H9 (cell line): ENCODE measurements at regions not wholly inside any gene's neighbourhood (a gene's known extent, or its start where the extent isn't known, plus 50 kb on each side); places are given as distances from the start of the nearest gene placed in this dataset.

Experiments
- DNase-seq: peaks from one replicate; pipeline ENCODE4 v3.0.0-alpha.2; 2017
- H2AFZ ChIP-seq: one replicate; pipeline ENCODE4 v1.6.1; 2013; ENCODE audit warnings: mild to moderate bottlenecking, low read length, control low read depth, moderate library complexity
- H2AK5ac ChIP-seq: 2 replicates; pipeline ENCODE4 v1.6.1; 2013; ENCODE audit warnings: low read length, control low read depth, mixed read lengths; ENCODE audit not compliant: insufficient read length
- H2BK120ac ChIP-seq: one replicate; pipeline ENCODE4 v1.6.1; 2013; ENCODE audit warnings: low read depth, mild to moderate bottlenecking, low read length, control low read depth, inconsistent platforms; ENCODE audit not compliant: poor library complexity, severe bottlenecking
- H2BK12ac ChIP-seq: 2 replicates; pipeline ENCODE4 v1.6.1; 2013; ENCODE audit warnings: low read length, control low read depth, mixed read lengths, low read depth; ENCODE audit not compliant: insufficient read length
- H2BK15ac ChIP-seq: 2 replicates; pipeline ENCODE4 v1.6.1; 2013; ENCODE audit warnings: low read depth, low read length, control low read depth
- H2BK20ac ChIP-seq: one replicate; pipeline ENCODE4 v1.6.1; 2013; ENCODE audit warnings: low read depth, mild to moderate bottlenecking, low read length, control low read depth, inconsistent platforms; ENCODE audit not compliant: poor library complexity, severe bottlenecking
- H2BK5ac ChIP-seq: 2 replicates; pipeline ENCODE4 v1.6.1; 2013; ENCODE audit warnings: low read length, control low read depth, mixed read lengths; ENCODE audit not compliant: insufficient read length
- H3K14ac ChIP-seq: 2 replicates; pipeline ENCODE4 v1.6.1; 2013; ENCODE audit warnings: low read length, control low read depth; ENCODE audit not compliant: insufficient read depth
- H3K18ac ChIP-seq: 2 replicates; pipeline ENCODE4 v1.6.1; 2013; ENCODE audit warnings: low read depth, mild to moderate bottlenecking, mixed read lengths, low read length, control low read depth; ENCODE audit not compliant: insufficient read length
- H3K23ac ChIP-seq: 2 replicates; pipeline ENCODE4 v1.6.1; 2013; ENCODE audit warnings: low read length, control low read depth, mixed read lengths, low read depth; ENCODE audit not compliant: insufficient read length
- H3K23me2 ChIP-seq: 2 replicates; pipeline ENCODE4 v1.6.1; 2013; ENCODE audit warnings: low read depth, mild to moderate bottlenecking, mixed read lengths, low read length, control low read depth; ENCODE audit not compliant: insufficient read length, poor library complexity, severe bottlenecking
- H3K27ac ChIP-seq: 2 replicates; pipeline ENCODE4 v1.5.1; 2013; ENCODE audit warnings: low read length, control low read depth, mixed read lengths, low read depth; ENCODE audit not compliant: insufficient read length
- H3K27me3 ChIP-seq: 2 replicates; pipeline ENCODE4 v1.6.1; 2013; ENCODE audit warnings: low read length, control low read depth, inconsistent platforms; ENCODE audit not compliant: insufficient read depth
- H3K4ac ChIP-seq: 2 replicates; pipeline ENCODE4 v1.6.1; 2013; ENCODE audit warnings: low read depth, mild to moderate bottlenecking, control low read depth, inconsistent platforms, low read length, moderate library complexity
- H3K4me1 ChIP-seq: 2 replicates; pipeline ENCODE4 v1.6.1; 2013; ENCODE audit warnings: low read length, control low read depth, inconsistent platforms; ENCODE audit not compliant: insufficient read depth
- H3K4me2 ChIP-seq: 2 replicates; pipeline ENCODE4 v1.6.1; 2013; ENCODE audit warnings: low read length, control low read depth, mixed read lengths; ENCODE audit not compliant: insufficient read length, insufficient read depth
- H3K56ac ChIP-seq: 2 replicates; pipeline ENCODE4 v1.6.1; 2013; ENCODE audit warnings: low read depth, mild to moderate bottlenecking, mixed read lengths, low read length, control low read depth; ENCODE audit not compliant: insufficient read length
- H3K79me1 ChIP-seq: 2 replicates; pipeline ENCODE4 v1.6.1; 2013; ENCODE audit warnings: low read depth, mild to moderate bottlenecking, moderate library complexity, low read length, control low read depth, inconsistent platforms; ENCODE audit not compliant: insufficient read depth, poor library complexity, severe bottlenecking
- H3K79me2 ChIP-seq: 2 replicates; pipeline ENCODE4 v1.6.1; 2013; ENCODE audit warnings: low read length, control low read depth, inconsistent platforms; ENCODE audit not compliant: insufficient read depth
- H3K9ac ChIP-seq: 2 replicates; pipeline ENCODE4 v1.6.1; 2013; ENCODE audit warnings: low read length, control low read depth, mixed read lengths; ENCODE audit not compliant: insufficient read length; ENCODE audit errors: extremely low read depth
- H3K9me3 ChIP-seq: one replicate; pipeline ENCODE4 v1.6.1; 2013; ENCODE audit warnings: low read depth, low read length, inconsistent platforms; ENCODE audit not compliant: control insufficient read depth
- H3T11ph ChIP-seq: one replicate; pipeline ENCODE4 v1.6.1; 2013; ENCODE audit warnings: mild to moderate bottlenecking, low read length, control low read depth, inconsistent platforms
- H4K20me1 ChIP-seq: one replicate; pipeline ENCODE4 v1.6.1; 2013; ENCODE audit not compliant: control insufficient read depth, insufficient read length, insufficient read depth
- H4K5ac ChIP-seq: 2 replicates; pipeline ENCODE4 v1.6.1; 2013; ENCODE audit warnings: low read depth, mild to moderate bottlenecking, mixed read lengths, low read length, control low read depth; ENCODE audit not compliant: insufficient read length
- H4K8ac ChIP-seq: replicated peaks from 2 replicates; pipeline ENCODE4 v1.6.1; 2013; ENCODE audit warnings: low read length, control low read depth, mixed read lengths, low read depth; ENCODE audit not compliant: insufficient read length
- H4K91ac ChIP-seq: 2 replicates; pipeline ENCODE4 v1.6.1; 2013; ENCODE audit warnings: low read depth, mild to moderate bottlenecking, moderate library complexity, mixed read lengths, low read length, control low read depth; ENCODE audit not compliant: insufficient read length
- H3K27ac Mint-ChIP-seq, 3 experiments: 2 replicates in 2 of 3; 3 replicates in 1 of 3; pipeline ENCODE4 v1.8.0; 2020 to 2021; ENCODE audit warnings: mixed read lengths in 3 of 3, mild to moderate bottlenecking in 1 of 3, moderate library complexity in 1 of 3
- H3K27me3 Mint-ChIP-seq: 2 replicates; pipeline ENCODE4 v1.8.0; 2021; ENCODE audit warnings: low read depth, mild to moderate bottlenecking, moderate library complexity, mixed read lengths
- H3K36me3 Mint-ChIP-seq, 3 experiments: 2 replicates in 2 of 3; 3 replicates in 1 of 3; pipeline ENCODE4 v1.8.0; 2020 to 2021; ENCODE audit warnings: low read depth in 3 of 3, mixed read lengths in 3 of 3; ENCODE audit not compliant: insufficient read depth in 1 of 3
- H3K4me1 Mint-ChIP-seq, 2 experiments: 2 replicates each; pipeline ENCODE4 v1.8.0; 2020; ENCODE audit warnings: mixed read lengths in 2 of 2
- H3K4me3 Mint-ChIP-seq, 2 experiments: 2 replicates in 1 of 2; 3 replicates in 1 of 2; pipeline ENCODE4 v1.8.0; 2020 to 2021; ENCODE audit warnings: mild to moderate bottlenecking in 2 of 2, mixed read lengths in 2 of 2, moderate library complexity in 1 of 2
- H3K9me3 Mint-ChIP-seq, 2 experiments: 2 replicates in 1 of 2; 3 replicates in 1 of 2; pipeline ENCODE4 v1.8.0; 2020; ENCODE audit warnings: mild to moderate bottlenecking in 2 of 2, mixed read lengths in 2 of 2, moderate library complexity in 1 of 2
- WGBS: extraction: QIAGEN DNeasy Blood & Tissue Kit; methylation state at CpG from one replicate; pipeline ENCODE4 v1.1.7; 2013; ENCODE audit warnings: missing lambda C conversion rate, low lambda C conversion rate, mixed read lengths; ENCODE audit not compliant: insufficient read length; ENCODE audit errors: extremely low coverage; 5-methylcytosine and 5-hydroxymethylcytosine counted together
- TF ChIP-seq, protein P1 (sequence below): fragments of 200-600 bp; sonication (generic); conservative IDR thresholded peaks from 3 replicates; pipeline ENCODE4 v1.8.0; 2021; ENCODE audit warnings: antibody characterized with exemption, mild to moderate bottlenecking

DNA sequence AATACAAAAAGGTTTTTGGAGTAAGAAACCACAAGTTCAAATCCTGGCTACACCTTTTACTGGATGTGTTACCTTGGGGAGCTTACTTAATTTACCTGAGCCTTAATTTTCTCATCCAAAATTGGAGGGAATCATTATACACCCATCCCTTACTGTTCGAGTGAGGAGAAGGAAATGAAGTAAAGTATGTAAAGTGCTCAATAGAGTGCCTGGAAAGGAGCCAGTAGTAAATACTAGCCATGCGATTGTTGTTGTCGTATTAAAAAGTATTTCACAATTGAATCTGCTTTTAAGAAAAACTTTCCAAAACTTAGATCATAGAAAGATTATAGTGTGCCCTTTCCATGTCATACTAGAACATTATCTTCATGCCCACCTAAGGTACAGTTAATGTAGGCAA lies 124.5 kb downstream of the ATXN3L start:
- Histone ChIP-seq H3K79me1 (no peaks in the 10 kb centered on the region), H3K4ac (no peak overlapping the region), H4K5ac (no peak overlapping the region), H2AFZ (no peak overlapping the region), H3K4me1 (peaks cover 10% of the 10 kb centered on the region), H3K18ac (no peak overlapping the region), H3K27ac (no peak overlapping the region), H2BK120ac (no peak overlapping the region), H3T11ph (no peak overlapping the region), H3K23me2 (no peaks in the 10 kb centered on the region), H3K14ac (no peak overlapping the region), H3K9ac (no peak overlapping the region), H4K20me1 (no peaks in the 10 kb centered on the region), H4K91ac (no peak overlapping the region), H2AK5ac (no peak overlapping the region), H4K8ac (no peak overlapping the region), H2BK20ac (no peak overlapping the region), H3K9me3 (no peaks in the 10 kb centered on the region), H2BK15ac (no peak overlapping the region), H3K23ac (no peak overlapping the region), H3K56ac (no peak overlapping the region), H3K4me2 (no peak overlapping the region), H3K27me3 (no peaks in the 10 kb centered on the region), H2BK12ac (no peak overlapping the region), H3K79me2 (no peaks in the 10 kb centered on the region), H2BK5ac (no peak overlapping the region)
- no peak overlapping the region for H3K27ac Mint-ChIP-seq
- no CpG with 5 or more reads among the region's 3 CpGs for WGBS
- peaks cover 0 to 5% (median 2%) of the 10 kb centered on the region in 3 experiments; a peak in 2 of 7 replicates for H3K36me3 Mint-ChIP-seq
- peaks cover 48 to 56% of the 10 kb centered on the region in 2 experiments for H3K9me3 Mint-ChIP-seq
- no peak for DNase-seq
- TF ChIP-seq, protein P1, sequence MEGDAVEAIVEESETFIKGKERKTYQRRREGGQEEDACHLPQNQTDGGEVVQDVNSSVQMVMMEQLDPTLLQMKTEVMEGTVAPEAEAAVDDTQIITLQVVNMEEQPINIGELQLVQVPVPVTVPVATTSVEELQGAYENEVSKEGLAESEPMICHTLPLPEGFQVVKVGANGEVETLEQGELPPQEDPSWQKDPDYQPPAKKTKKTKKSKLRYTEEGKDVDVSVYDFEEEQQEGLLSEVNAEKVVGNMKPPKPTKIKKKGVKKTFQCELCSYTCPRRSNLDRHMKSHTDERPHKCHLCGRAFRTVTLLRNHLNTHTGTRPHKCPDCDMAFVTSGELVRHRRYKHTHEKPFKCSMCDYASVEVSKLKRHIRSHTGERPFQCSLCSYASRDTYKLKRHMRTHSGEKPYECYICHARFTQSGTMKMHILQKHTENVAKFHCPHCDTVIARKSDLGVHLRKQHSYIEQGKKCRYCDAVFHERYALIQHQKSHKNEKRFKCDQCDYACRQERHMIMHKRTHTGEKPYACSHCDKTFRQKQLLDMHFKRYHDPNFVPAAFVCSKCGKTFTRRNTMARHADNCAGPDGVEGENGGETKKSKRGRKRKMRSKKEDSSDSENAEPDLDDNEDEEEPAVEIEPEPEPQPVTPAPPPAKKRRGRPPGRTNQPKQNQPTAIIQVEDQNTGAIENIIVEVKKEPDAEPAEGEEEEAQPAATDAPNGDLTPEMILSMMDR: no peak
- H3K4me1 Mint-ChIP-seq: peaks cover 25 to 26% of the 10 kb centered on the region in 2 experiments
- no peak overlapping the region for H3K4me3 Mint-ChIP-seq
- peaks cover 3% of the 10 kb centered on the region; the same call in 1 of the 2 replicates for H3K27me3 Mint-ChIP-seq
